Osteoblast (primary cell): ENCODE measurements at regions not wholly inside any gene's neighbourhood (a gene's known extent, or its start where the extent isn't known, plus 50 kb on each side); places are given as distances from the start of the nearest gene placed in this dataset.

ENCODE experiments used
- DNase-seq: peaks from one replicate; pipeline ENCODE4 v3.0.0; 2011; ENCODE audit warnings: low spot score, mixed read lengths; ENCODE audit not compliant: insufficient read length; ENCODE audit errors: missing footprints
- H2AFZ ChIP-seq: 2 replicates; pipeline ENCODE4 v1.6.0; 2011; ENCODE audit warnings: mild to moderate bottlenecking, low read length
- H3K27ac ChIP-seq: 2 replicates; pipeline ENCODE4 v1.5.1; 2011; ENCODE audit warnings: mild to moderate bottlenecking, low read depth, low read length, moderate library complexity
- H3K27me3 ChIP-seq: 2 replicates; pipeline ENCODE4 v1.6.0; 2012; ENCODE audit warnings: mild to moderate bottlenecking, control low read depth, inconsistent platforms, low read length, moderate library complexity; ENCODE audit not compliant: insufficient read depth
- H3K36me3 ChIP-seq: 2 replicates; pipeline ENCODE4 v1.5.1; 2011; ENCODE audit warnings: mild to moderate bottlenecking, low read length, control low read depth, moderate library complexity; ENCODE audit not compliant: insufficient read depth
- H3K4me1 ChIP-seq: 2 replicates; pipeline ENCODE4 v1.5.1; 2011; ENCODE audit warnings: mild to moderate bottlenecking, low read length, control low read depth, moderate library complexity; ENCODE audit not compliant: insufficient read depth
- H3K4me2 ChIP-seq: 2 replicates; pipeline ENCODE4 v1.6.0; 2011; ENCODE audit warnings: mild to moderate bottlenecking, low read length; ENCODE audit not compliant: insufficient read depth
- H3K4me3 ChIP-seq: fragments of 200-600 bp; sonication (generic); 3 replicates; pipeline ENCODE4 v1.5.1; 2012; ENCODE audit warnings: mild to moderate bottlenecking, low read length, inconsistent platforms; ENCODE audit not compliant: insufficient read depth
- H3K79me2 ChIP-seq: 2 replicates; pipeline ENCODE4 v1.6.0; 2012; ENCODE audit warnings: mild to moderate bottlenecking, low read length, control low read depth, inconsistent platforms; ENCODE audit not compliant: insufficient read depth
- H3K9me3 ChIP-seq: 2 replicates; pipeline ENCODE4 v1.5.1; 2011; ENCODE audit warnings: low read depth, low read length, control low read depth
- H4K20me1 ChIP-seq: 2 replicates; pipeline ENCODE4 v1.6.0; 2012; ENCODE audit warnings: mild to moderate bottlenecking, low read length, control low read depth; ENCODE audit not compliant: insufficient read depth
- CTCF ChIP-seq: IDR thresholded peaks from 2 replicates; pipeline ENCODE4 v1.5.1; 2011; ENCODE audit warnings: mild to moderate bottlenecking, low read depth, low read length, moderate library complexity; ENCODE audit errors: extremely low read depth

- Histone ChIP-seq H2AFZ (no peak overlapping the region), H4K20me1 (no peaks in the 10 kb centered on the region), H3K27me3 (peaks cover 3% of the 10 kb centered on the region), H3K27ac (no peak overlapping the region), H3K4me2 (no peak overlapping the region), H3K9me3 (no peaks in the 10 kb centered on the region), H3K4me3 (no peak overlapping the region), H3K79me2 (no peaks in the 10 kb centered on the region), H3K4me1 (peaks cover 8% of the 10 kb centered on the region), H3K36me3 (no peaks in the 10 kb centered on the region)
- DNase-seq, result no peak
- TF ChIP-seq CTCF, result no peak
Measured at GRCh38 chr10:118915161-118915560, 114.4 kb upstream of the NANOS1 start.

- Histone ChIP-seq H4K20me1 (no peaks in the 10 kb centered on the region), H3K4me1 (peaks cover 1% of the 10 kb centered on the region), H3K27ac (no peak overlapping the region), H3K4me2 (no peak overlapping the region), H3K79me2 (no peaks in the 10 kb centered on the region), H3K27me3 (peaks cover 5% of the 10 kb centered on the region), H3K4me3 (no peak overlapping the region), H2AFZ (no peak overlapping the region), H3K9me3 (no peaks in the 10 kb centered on the region), H3K36me3 (no peaks in the 10 kb centered on the region)
- no peak for DNase-seq
- no peak for TF ChIP-seq CTCF
Measured at GRCh38 chr10:118916777-118917176, 112.7 kb upstream of the NANOS1 start.

- no peak for TF ChIP-seq CTCF
- Histone ChIP-seq H3K27ac (no peak overlapping the region), H3K4me1 (no peaks in the 10 kb centered on the region), H3K4me3 (no peak overlapping the region), H3K4me2 (no peak overlapping the region), H4K20me1 (no peaks in the 10 kb centered on the region), H2AFZ (no peak overlapping the region), H3K9me3 (no peaks in the 10 kb centered on the region), H3K27me3 (peaks cover 7% of the 10 kb centered on the region), H3K36me3 (no peaks in the 10 kb centered on the region), H3K79me2 (no peaks in the 10 kb centered on the region)
- no peak for DNase-seq
Measured at GRCh38 chr10:118917701-118918100, 111.8 kb upstream of the NANOS1 start.

GRCh38 chr10:118918116-118918515 lies 111.4 kb upstream of the NANOS1 start:
- Histone ChIP-seq H3K79me2 (no peaks in the 10 kb centered on the region), H3K4me2 (no peak overlapping the region), H3K27ac (no peak overlapping the region), H3K4me1 (no peaks in the 10 kb centered on the region), H3K9me3 (no peaks in the 10 kb centered on the region), H3K36me3 (no peaks in the 10 kb centered on the region), H3K4me3 (no peak overlapping the region), H3K27me3 (peaks cover 7% of the 10 kb centered on the region), H2AFZ (no peak overlapping the region), H4K20me1 (no peaks in the 10 kb centered on the region)
- TF ChIP-seq CTCF, result no peak
- DNase-seq, result no peak
